ENCODE measurements at regions not wholly inside any gene's neighbourhood (a gene's known extent, or its start where the extent isn't known, plus 50 kb on each side); places are given as distances from the start of the nearest gene placed in this dataset.

DNA sequence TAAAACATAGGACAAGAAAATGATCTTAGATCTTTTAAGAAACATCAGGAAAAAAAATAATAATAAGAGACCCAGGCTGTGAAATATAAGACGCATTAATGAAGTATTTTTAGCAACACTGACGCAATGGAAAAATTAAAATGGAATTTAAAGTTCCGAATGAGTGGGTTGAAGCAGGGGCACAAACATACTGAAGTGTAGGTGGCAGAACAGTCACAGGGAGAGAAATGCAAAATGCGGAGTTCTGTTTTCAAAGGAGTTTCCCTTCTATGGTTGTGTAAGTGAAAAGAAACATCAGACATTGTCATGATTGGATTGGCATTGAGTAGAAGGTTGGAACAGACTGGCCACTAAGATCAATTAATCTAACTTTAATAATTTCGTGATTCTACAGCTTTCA lies 159.8 kb downstream of the CYSLTR2 start:
- Histone ChIP-seq H3K4me3 (replicated peaks in 1 of 3; ENCODE audit: low read depth in 2 of 3, low read length in 3 of 3) (no peak overlapping the region), H3K79me2 (ENCODE audit: insufficient read depth, low read length) (no peaks in the 10 kb centered on the region), H4K20me1 (ENCODE audit: insufficient read depth, low read length) (no peaks in the 10 kb centered on the region), H2AFZ (ENCODE audit: insufficient read depth, low read depth, low read length, poor library complexity, severe bottlenecking) (no peak overlapping the region), H3K27me3 (ENCODE audit: control insufficient read depth in 2 of 2, insufficient read depth in 2 of 2, low read length in 2 of 2) (no peaks in the 10 kb centered on the region), H3K9ac (ENCODE audit: insufficient read depth, low read length, poor library complexity, severe bottlenecking) (no peak overlapping the region), H3K4me2 (replicated peaks; ENCODE audit: extremely low read depth, low read length, poor library complexity, severe bottlenecking) (no peak overlapping the region), H3K27ac (ENCODE audit: low read depth in 1 of 2, low read length in 2 of 2) (no peak overlapping the region), H3K9me3 (replicated peaks in 1 of 2; ENCODE audit: control insufficient read depth in 1 of 2, insufficient read depth in 1 of 2, low read length in 2 of 2) (no peaks in the 10 kb centered on the region), H3K4me1 (ENCODE audit: control insufficient read depth in 1 of 2, insufficient read depth in 2 of 2, low read length in 2 of 2) (no peaks in the 10 kb centered on the region), H3K36me3 (replicated peaks in 1 of 2; ENCODE audit: control insufficient read depth in 1 of 2, insufficient read depth in 2 of 2, low read length in 2 of 2) (no peaks in the 10 kb centered on the region)
- peaks cover 9% of the 10 kb centered on the region for H3K4me1 Mint-ChIP-seq
- DNase-seq = no peak
- TF ChIP-seq, protein P1, sequence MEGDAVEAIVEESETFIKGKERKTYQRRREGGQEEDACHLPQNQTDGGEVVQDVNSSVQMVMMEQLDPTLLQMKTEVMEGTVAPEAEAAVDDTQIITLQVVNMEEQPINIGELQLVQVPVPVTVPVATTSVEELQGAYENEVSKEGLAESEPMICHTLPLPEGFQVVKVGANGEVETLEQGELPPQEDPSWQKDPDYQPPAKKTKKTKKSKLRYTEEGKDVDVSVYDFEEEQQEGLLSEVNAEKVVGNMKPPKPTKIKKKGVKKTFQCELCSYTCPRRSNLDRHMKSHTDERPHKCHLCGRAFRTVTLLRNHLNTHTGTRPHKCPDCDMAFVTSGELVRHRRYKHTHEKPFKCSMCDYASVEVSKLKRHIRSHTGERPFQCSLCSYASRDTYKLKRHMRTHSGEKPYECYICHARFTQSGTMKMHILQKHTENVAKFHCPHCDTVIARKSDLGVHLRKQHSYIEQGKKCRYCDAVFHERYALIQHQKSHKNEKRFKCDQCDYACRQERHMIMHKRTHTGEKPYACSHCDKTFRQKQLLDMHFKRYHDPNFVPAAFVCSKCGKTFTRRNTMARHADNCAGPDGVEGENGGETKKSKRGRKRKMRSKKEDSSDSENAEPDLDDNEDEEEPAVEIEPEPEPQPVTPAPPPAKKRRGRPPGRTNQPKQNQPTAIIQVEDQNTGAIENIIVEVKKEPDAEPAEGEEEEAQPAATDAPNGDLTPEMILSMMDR (IDR thresholded peaks at IDR 0.05) = no peak
- peaks cover 0 to 4% (median 0%) of the 10 kb centered on the region in 7 donors for H3K9me3 Mint-ChIP-seq
- WGBS (ENCODE audit: insufficient coverage) = 100% methylated on average over 4 of the region's 5 CpGs
- H3K4me3 Mint-ChIP-seq = no peak overlapping the region
- intact Hi-C loops (cut with micrococcal nuclease) = no loop called here
- H3K27ac Mint-ChIP-seq = no peak overlapping the region
- H3K27me3 Mint-ChIP-seq (ENCODE audit: low read depth in 3 of 3) = no peaks in the 10 kb centered on the region
- H3K36me3 Mint-ChIP-seq = no peaks in the 10 kb centered on the region

GRCh38 chr13:48816700-48817099 lies 159.0 kb upstream of the FNDC3A start:
- no peak overlapping the region for H3K27ac Mint-ChIP-seq

More at GRCh38 chr13:48816700-48817099, 159.0 kb upstream of the FNDC3A start:
- no peaks in the 10 kb centered on the region for H3K27me3 Mint-ChIP-seq (ENCODE audit: low read depth in 3 of 3)
- Histone ChIP-seq H3K27ac (ENCODE audit: low read depth in 1 of 2, low read length in 2 of 2) (no peak overlapping the region), H3K79me2 (ENCODE audit: insufficient read depth, low read length) (no peaks in the 10 kb centered on the region), H3K4me2 (replicated peaks; ENCODE audit: extremely low read depth, low read length, poor library complexity, severe bottlenecking) (no peak overlapping the region), H3K9me3 (replicated peaks in 1 of 2; ENCODE audit: control insufficient read depth in 1 of 2, insufficient read depth in 1 of 2, low read length in 2 of 2) (no peaks in the 10 kb centered on the region), H3K36me3 (replicated peaks in 1 of 2; ENCODE audit: control insufficient read depth in 1 of 2, insufficient read depth in 2 of 2, low read length in 2 of 2) (no peaks in the 10 kb centered on the region), H4K20me1 (ENCODE audit: insufficient read depth, low read length) (no peaks in the 10 kb centered on the region), H3K9ac (ENCODE audit: insufficient read depth, low read length, poor library complexity, severe bottlenecking) (no peak overlapping the region), H3K27me3 (ENCODE audit: control insufficient read depth in 2 of 2, insufficient read depth in 2 of 2, low read length in 2 of 2) (no peaks in the 10 kb centered on the region), H2AFZ (ENCODE audit: insufficient read depth, low read depth, low read length, poor library complexity, severe bottlenecking) (no peak overlapping the region), H3K4me3 (replicated peaks in 1 of 3; ENCODE audit: low read depth in 2 of 3, low read length in 3 of 3) (no peak overlapping the region), H3K4me1 (ENCODE audit: control insufficient read depth in 1 of 2, insufficient read depth in 2 of 2, low read length in 2 of 2) (no peaks in the 10 kb centered on the region)
- TF ChIP-seq, protein P1 (IDR thresholded peaks at IDR 0.05) = no peak
- intact Hi-C loops (cut with micrococcal nuclease) = no loop called here
- H3K4me1 Mint-ChIP-seq = peaks cover 9% of the 10 kb centered on the region
- H3K9me3 Mint-ChIP-seq = peaks cover 0 to 2% (median 0%) of the 10 kb centered on the region in 7 donors
- H3K4me3 Mint-ChIP-seq = no peak overlapping the region
- DNase-seq = no peak
- H3K36me3 Mint-ChIP-seq = no peaks in the 10 kb centered on the region
- no CpG with 5 or more reads among the region's 2 CpGs for WGBS (ENCODE audit: insufficient coverage)
